Keratinocyte (primary cell): ENCODE measurements at regions not wholly inside any gene's neighbourhood (a gene's known extent, or its start where the extent isn't known, plus 50 kb on each side); places are given as distances from the start of the nearest gene placed in this dataset.

Source experiments
- DNase-seq: peaks from one replicate; pipeline ENCODE4 v3.0.0-alpha.2; 2011; ENCODE audit warnings: low read depth, missing footprints, low spot score
- FAIRE-seq: peaks from 2 replicates; lab custom pipeline; 2011; peaks lifted over from hg19 to GRCh38; lab: Jason Lieb, UNC
- H2AFZ ChIP-seq: 2 replicates; pipeline ENCODE4 v1.6.0; 2012; ENCODE audit warnings: low read length, control low read depth, inconsistent platforms; ENCODE audit not compliant: control insufficient read depth
- H3K27ac ChIP-seq: 2 replicates; pipeline ENCODE4 v1.5.1; 2011; ENCODE audit warnings: low read length; ENCODE audit not compliant: control insufficient read depth, insufficient read depth
- H3K27me3 ChIP-seq: 3 replicates; pipeline ENCODE4 v1.6.0; 2011; ENCODE audit warnings: low read length; ENCODE audit not compliant: control insufficient read depth, insufficient read depth; ENCODE audit errors: extremely low read depth
- H3K36me3 ChIP-seq, 2 experiments: 2 replicates in 1 of 2; 3 replicates in 1 of 2; pipeline ENCODE4 v1.5.1; 2011; ENCODE audit warnings: low read length in 2 of 2, mild to moderate bottlenecking in 1 of 2; ENCODE audit not compliant: control insufficient read depth in 2 of 2, insufficient read depth in 2 of 2; ENCODE audit errors: extremely low read depth in 1 of 2
- H3K4me1 ChIP-seq: 3 replicates; pipeline ENCODE4 v1.5.1; 2011; ENCODE audit warnings: low read length; ENCODE audit not compliant: control insufficient read depth, insufficient read depth; ENCODE audit errors: extremely low read depth
- H3K4me2 ChIP-seq: 3 replicates; pipeline ENCODE4 v1.6.0; 2011; ENCODE audit warnings: low read depth, low read length; ENCODE audit not compliant: control insufficient read depth, insufficient read depth; ENCODE audit errors: extremely low read depth
- H3K4me3 ChIP-seq, 3 experiments: fragments of 200-600 bp in 1 of 3; sonication (generic) in 1 of 3; 2 replicates in 2 of 3; 3 replicates in 1 of 3; pipeline ENCODE4 v1.5.1; 2011 to 2016; ENCODE audit warnings: low read length in 3 of 3, mild to moderate bottlenecking in 3 of 3, control low read depth in 2 of 3, inconsistent platforms in 1 of 3, low read depth in 1 of 3, mixed read lengths in 1 of 3, mixed run types in 1 of 3, moderate library complexity in 1 of 3; ENCODE audit not compliant: control insufficient read depth in 2 of 3, insufficient read depth in 2 of 3; ENCODE audit errors: extremely low read depth in 1 of 3
- H3K79me2 ChIP-seq: 2 replicates; pipeline ENCODE4 v1.6.0; 2012; ENCODE audit warnings: low read length; ENCODE audit not compliant: control insufficient read depth, insufficient read depth
- H3K9ac ChIP-seq: 3 replicates; pipeline ENCODE4 v1.6.0; 2011; ENCODE audit warnings: low read length; ENCODE audit not compliant: control insufficient read depth, insufficient read depth; ENCODE audit errors: extremely low read depth
- H3K9me1 ChIP-seq: 3 replicates; pipeline ENCODE4 v1.6.0; 2011; ENCODE audit warnings: low read length; ENCODE audit not compliant: control insufficient read depth, insufficient read depth; ENCODE audit errors: extremely low read depth
- H3K9me3 ChIP-seq: 2 replicates; pipeline ENCODE4 v1.5.1; 2012; ENCODE audit warnings: low read depth, low read length; ENCODE audit not compliant: control insufficient read depth
- H4K20me1 ChIP-seq: 3 replicates; pipeline ENCODE4 v1.6.0; 2011; ENCODE audit warnings: low read length; ENCODE audit not compliant: control insufficient read depth, insufficient read depth; ENCODE audit errors: extremely low read depth
- CTCF ChIP-seq, 3 experiments: IDR thresholded peaks in 1 of 3; conservative IDR thresholded peaks in 1 of 3; optimal IDR thresholded peaks in 1 of 3; 2 replicates in 2 of 3; 3 replicates in 1 of 3; pipeline versions ENCODE3 to v1.5.1; 2011; ENCODE audit warnings: low read length in 3 of 3, mild to moderate bottlenecking in 3 of 3, moderate library complexity in 2 of 3, control low read depth in 1 of 3, inconsistent platforms in 1 of 3; ENCODE audit not compliant: insufficient read depth in 2 of 3; ENCODE audit errors: extremely low read depth in 1 of 3
- EZH2 ChIP-seq: IDR thresholded peaks from one replicate; pipeline ENCODE4 v1.6.1; 2012; ENCODE audit warnings: inconsistent platforms, mild to moderate bottlenecking, low read length, moderate library complexity
- dilution Hi-C: fragments of 300-500 bp; cut with MboI; formaldehyde crosslinking; loops from one replicate; pipeline ENCODE4 v1.7.0; 2020; ENCODE audit warnings: low sequenced_read_pairs; ENCODE audit not compliant: extremely low pct_ligation_motif_present

GRCh38 chr1:218616681-218617080 lies 271.5 kb downstream of the TGFB2 start:
- no peak for FAIRE-seq
- no peaks in the 10 kb centered on the region for H3K27me3 ChIP-seq
- no peaks in the 10 kb centered on the region for H3K36me3 ChIP-seq
- H3K9me3 ChIP-seq: no peaks in the 10 kb centered on the region
- no peak overlapping the region for H2AFZ ChIP-seq
- H3K79me2 ChIP-seq: no peaks in the 10 kb centered on the region
- dilution Hi-C loops: no loop called here
- TF ChIP-seq CTCF (optimal IDR thresholded peaks at IDR 0.05 in 1 of 3, IDR thresholded peaks at IDR 0.05 in 1 of 3, conservative IDR thresholded peaks at IDR 0.05 in 1 of 3; ENCODE audit: extremely low read depth in 1 of 3, insufficient read depth in 2 of 3, low read length in 3 of 3): no peak
- TF ChIP-seq EZH2: no peak
- no peak overlapping the region for H3K9ac ChIP-seq
- no peaks in the 10 kb centered on the region for H4K20me1 ChIP-seq
- DNase-seq: no peak
- H3K4me2 ChIP-seq: no peak overlapping the region
- H3K4me3 ChIP-seq: no peak overlapping the region
- H3K27ac ChIP-seq: no peak overlapping the region
- H3K9me1 ChIP-seq: no peaks in the 10 kb centered on the region
- H3K4me1 ChIP-seq: peaks cover 5% of the 10 kb centered on the region

DNA sequence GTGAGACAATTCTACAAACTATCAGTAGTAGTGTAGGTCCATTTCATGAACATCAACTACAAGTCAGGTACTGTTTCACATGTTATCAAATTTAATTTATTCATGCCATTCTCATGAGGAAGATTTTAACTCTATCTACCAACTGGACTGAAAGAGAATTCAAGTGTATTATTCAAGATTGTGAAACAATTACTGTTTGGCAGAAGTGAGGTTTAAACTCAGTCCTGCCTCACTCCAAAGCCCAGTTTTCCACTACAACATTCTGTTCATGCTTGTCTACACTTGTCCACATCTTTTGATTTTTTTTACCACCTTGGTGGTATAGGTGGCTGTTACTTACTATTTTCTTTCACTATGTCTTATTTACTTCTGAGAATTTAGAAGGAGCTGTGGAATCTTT lies 272.9 kb downstream of the TGFB2 start:
- Histone ChIP-seq H3K36me3 (no peaks in the 10 kb centered on the region), H4K20me1 (no peaks in the 10 kb centered on the region), H3K27me3 (no peaks in the 10 kb centered on the region), H3K9ac (no peak overlapping the region), H3K4me1 (peaks cover 5% of the 10 kb centered on the region), H3K4me2 (no peak overlapping the region), H3K4me3 (no peak overlapping the region), H3K9me1 (no peaks in the 10 kb centered on the region), H3K27ac (no peak overlapping the region), H2AFZ (peak overlapping the region; percentile 2), H3K79me2 (no peaks in the 10 kb centered on the region), H3K9me3 (no peaks in the 10 kb centered on the region)
- TF ChIP-seq CTCF (optimal IDR thresholded peaks at IDR 0.05 in 1 of 3, IDR thresholded peaks at IDR 0.05 in 1 of 3, conservative IDR thresholded peaks at IDR 0.05 in 1 of 3; ENCODE audit: extremely low read depth in 1 of 3, insufficient read depth in 2 of 3, low read length in 3 of 3) (no peak), EZH2 (no peak)
- peak; percentile 32 for FAIRE-seq
- no peak for DNase-seq
- dilution Hi-C loops: no loop called here
